Right ventricle myocardium superior (tissue), 1 donor: ENCODE measurements at regions not wholly inside any gene's neighbourhood (a gene's known extent, or its start where the extent isn't known, plus 50 kb on each side); places are given as distances from the start of the nearest gene placed in this dataset.

Source experiments
- ATAC-seq: fragments of 200-7000 bp; cut with Tn5 transposase; one replicate; pipeline ENCODE4 v1.9.1; 2020; ENCODE audit warnings: mild to moderate bottlenecking; ENCODE audit not compliant: poor library complexity
- DNase-seq: peaks from one replicate; pipeline ENCODE4 v3.0.0-alpha.2; 2020
- intact Hi-C: fragments of 100-400 bp; cut with DNase I; formaldehyde crosslinking; loops from one replicate; pipeline ENCODE4 v1.11.2; 2022
- donor health status: DM: no; HTN: yes; CAD: no; lungs with severe emphysema.

- intact Hi-C loops: no loop called here
- no peak for DNase-seq
- ATAC-seq: no peak
Observed at GRCh38 chr6:168130697-168131371, 51.8 kb upstream of the FRMD1 start.

- intact Hi-C loops: no loop called here
- no peak for DNase-seq
- ATAC-seq: peak; percentile 37
Observed at GRCh38 chr6:168130168-168130696, 51.2 kb upstream of the FRMD1 start.

- DNase-seq: no peak
- intact Hi-C loops: loop anchor here (5.0 kb wide), 1 partner anchor 227 kb away; no protein-coding TSS in a partner anchor
- no peak for ATAC-seq
Observed at GRCh38 chr6:168129292-168130167, 50.5 kb upstream of the FRMD1 start.

- DNase-seq: no peak
Observed at GRCh38 chr6:168128631-168129291, 49.7 kb upstream of the FRMD1 start.

More at GRCh38 chr6:168128631-168129291, 49.7 kb upstream of the FRMD1 start:
- intact Hi-C loops: loop anchor here (5.0 kb wide), 1 partner anchor 226 kb away; no protein-coding TSS in a partner anchor
- ATAC-seq: no peak
